Heart right ventricle (tissue), 16 donors: ENCODE measurements at regions not wholly inside any gene's neighbourhood (a gene's known extent, or its start where the extent isn't known, plus 50 kb on each side); places are given as distances from the start of the nearest gene placed in this dataset.

Experiments
- ATAC-seq, 8 donors: fragments of 200-7000 bp; cut with Tn5 transposase; one replicate each; pipeline ENCODE4 v1.9.1; 2020; ENCODE audit warnings: mild to moderate bottlenecking in 8 of 8, moderate library complexity in 8 of 8, moderate number of reproducible peaks in 1 of 8
- DNase-seq, 2 donors: peaks; one replicate each; pipeline ENCODE4 v3.0.0-alpha.2; 2020
- H3K27ac ChIP-seq, 10 donors: fragments of 200-600 bp; sonication (generic) in 2 of 10; one replicate each; pipeline versions ENCODE4 v1.5.0 to v1.8.0; 2020 to 2022; ENCODE audit warnings: mild to moderate bottlenecking in 3 of 10
- H3K27me3 ChIP-seq, 7 donors: fragments of 200-600 bp; one replicate each; pipeline ENCODE4 v1.8.0; 2021 to 2022; ENCODE audit warnings: mild to moderate bottlenecking in 2 of 7
- H3K36me3 ChIP-seq, 9 donors: fragments of 200-600 bp; sonication (generic) in 1 of 9; one replicate each; pipeline versions ENCODE4 v1.5.0 to v1.8.0; 2020 to 2022; ENCODE audit warnings: mild to moderate bottlenecking in 2 of 9
- H3K4me1 ChIP-seq, 9 donors: fragments of 200-600 bp; sonication (generic) in 1 of 9; one replicate each; pipeline versions ENCODE4 v1.5.0 to v1.8.0; 2020 to 2022; ENCODE audit warnings: mild to moderate bottlenecking in 4 of 9
- H3K4me3 ChIP-seq, 10 donors: fragments of 200-600 bp; sonication (generic) in 2 of 10; one replicate each; pipeline versions ENCODE4 v1.5.0 to v1.8.0; 2020 to 2022; ENCODE audit warnings: mild to moderate bottlenecking in 7 of 10, moderate library complexity in 2 of 10
- H3K9me3 ChIP-seq, 11 donors: fragments of 200-600 bp in 10 of 11; sonication (generic) in 2 of 11; one replicate each; pipeline versions ENCODE4 v1.5.0 to v1.8.0; 2013 to 2022; ENCODE audit warnings: mild to moderate bottlenecking in 2 of 11, control low read depth in 1 of 11, moderate library complexity in 1 of 11
- WGBS, 2 donors: extraction: QIAGEN DNeasy Blood & Tissue Kit; methylation state at CpG; one replicate each; pipeline ENCODE4 v1.1.7; 2013; ENCODE audit warnings: inconsistent platforms in 1 of 2; 5-methylcytosine and 5-hydroxymethylcytosine counted together
- intact Hi-C, 10 donors: fragments of 100-400 bp; cut with DNase I; formaldehyde crosslinking; loops; one replicate each; pipeline versions ENCODE4 v1.11.1 to v1.14.2; 2022
- TF ChIP-seq, protein P1 (sequence below), 9 donors: fragments of 200-600 bp; sonication (generic) in 2 of 9; IDR thresholded peaks; one replicate each; pipeline versions ENCODE4 v1.5.0 to v1.8.0; 2021 to 2022; ENCODE audit warnings: antibody characterized with exemption in 9 of 9, mild to moderate bottlenecking in 5 of 9, moderate library complexity in 1 of 9
- donor health status: Arrhythmogenic right ventricular cardiomyopathy.
- donor health status: ischemic (EF 13 %, LVEDD 7.1; RV severe dilation, severe dysfunction).
- donor health status: healthy with polysubstance abuse.
- donor health status: DM: no; HTN: yes; CAD: no.
- donor health status: DM: no; HTN: no; CAD: no.
- donor health status: ischemic (EF 25% LVEDD 6.9; RV normal size, moderate dysfunction).
- donor health status: ischemic (EF 25% LVEDD 5.7; RV mildly dilated, moderate dysfunction).
- donor health status: healthy.
- donor health status: DM: yes; HTN: yes; CAD: no.
- donor health status: Ischemic cardiomyopathy.
- donor health status: ischemic (EF 35%, LVEDD 5.7; RV mildly dilated, moderate dysfunction).
- donor health status: nonischemic (EF 11% LVEDD 7.7; RV severe dilation, severe dysfunction).
- donor health status: DM: yes; HTN: yes; CAD: no.
- donor health status: PGD.
- donor health status: ischemic (EF 29% LVEDD 5.4; RV normal size, mild dysfunction).
- donor health status: nonischemic (EF 23%, LVEDD 6.1; RV moderate dilation, normal function).

DNA sequence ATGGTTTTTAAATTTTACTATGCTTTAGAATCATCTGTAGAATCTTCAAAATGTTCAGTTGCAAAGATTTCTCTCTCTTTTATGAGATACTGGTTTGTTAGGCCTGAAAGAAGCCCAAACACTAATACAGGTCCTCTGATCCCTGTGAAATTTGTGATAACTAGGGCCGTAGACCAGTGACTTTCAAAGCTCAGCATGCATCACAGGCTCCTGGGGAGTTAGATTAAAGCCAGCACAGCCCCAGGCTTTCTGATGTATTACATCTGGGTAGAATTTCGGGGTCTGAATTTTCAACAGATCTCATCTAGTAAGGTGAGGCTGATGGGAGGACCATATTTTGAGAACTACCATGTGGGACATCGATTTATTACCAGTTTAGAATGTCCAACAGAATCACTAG, 194.1 kb upstream of the PTPRD start:
- H3K4me3 ChIP-seq: no peak overlapping the region
- H3K27ac ChIP-seq: no peak overlapping the region
- DNase-seq: no peak
- ATAC-seq: no peak
- H3K27me3 ChIP-seq: no peaks in the 10 kb centered on the region
- H3K36me3 ChIP-seq: no peaks in the 10 kb centered on the region
- TF ChIP-seq, protein P1, sequence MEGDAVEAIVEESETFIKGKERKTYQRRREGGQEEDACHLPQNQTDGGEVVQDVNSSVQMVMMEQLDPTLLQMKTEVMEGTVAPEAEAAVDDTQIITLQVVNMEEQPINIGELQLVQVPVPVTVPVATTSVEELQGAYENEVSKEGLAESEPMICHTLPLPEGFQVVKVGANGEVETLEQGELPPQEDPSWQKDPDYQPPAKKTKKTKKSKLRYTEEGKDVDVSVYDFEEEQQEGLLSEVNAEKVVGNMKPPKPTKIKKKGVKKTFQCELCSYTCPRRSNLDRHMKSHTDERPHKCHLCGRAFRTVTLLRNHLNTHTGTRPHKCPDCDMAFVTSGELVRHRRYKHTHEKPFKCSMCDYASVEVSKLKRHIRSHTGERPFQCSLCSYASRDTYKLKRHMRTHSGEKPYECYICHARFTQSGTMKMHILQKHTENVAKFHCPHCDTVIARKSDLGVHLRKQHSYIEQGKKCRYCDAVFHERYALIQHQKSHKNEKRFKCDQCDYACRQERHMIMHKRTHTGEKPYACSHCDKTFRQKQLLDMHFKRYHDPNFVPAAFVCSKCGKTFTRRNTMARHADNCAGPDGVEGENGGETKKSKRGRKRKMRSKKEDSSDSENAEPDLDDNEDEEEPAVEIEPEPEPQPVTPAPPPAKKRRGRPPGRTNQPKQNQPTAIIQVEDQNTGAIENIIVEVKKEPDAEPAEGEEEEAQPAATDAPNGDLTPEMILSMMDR (IDR thresholded peaks at IDR 0.05): no peak
- H3K9me3 ChIP-seq: peaks cover 0 to 12% (median 0%) of the 10 kb centered on the region in 11 donors
- 53 to 55% methylated on average over 3 of the region's 3 CpGs for WGBS, 2 donors
- intact Hi-C loops: no loop called here
- no peaks in the 10 kb centered on the region for H3K4me1 ChIP-seq

DNA sequence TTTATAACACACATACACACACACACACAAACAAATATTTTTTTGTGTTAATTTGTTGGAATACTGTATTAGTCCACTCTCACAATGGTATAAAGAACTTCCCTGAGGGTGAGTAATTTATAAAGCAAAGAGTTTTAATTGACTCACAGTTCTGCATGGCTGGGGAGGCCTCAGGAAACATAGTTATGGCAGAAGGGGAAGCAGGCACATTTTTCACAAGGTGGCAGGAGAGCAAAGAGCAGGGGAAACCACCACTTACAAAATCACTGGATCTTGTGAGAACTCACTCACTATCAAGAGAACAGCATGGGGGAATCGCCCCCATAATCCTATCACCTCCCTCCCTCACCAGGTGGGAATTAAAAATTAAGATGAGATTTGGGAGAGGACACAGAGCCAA, 205.4 kb upstream of the PTPRD start:
- no peaks in the 10 kb centered on the region for H3K36me3 ChIP-seq
- no peak overlapping the region for H3K27ac ChIP-seq
- TF ChIP-seq, protein P1 (IDR thresholded peaks at IDR 0.05): no peak
- WGBS, 2 donors: 44 to 48% methylated on average over 1 of the region's 1 CpG
- no peak for DNase-seq
- no peak overlapping the region for H3K4me3 ChIP-seq
- intact Hi-C loops: no loop called here
- H3K4me1 ChIP-seq: no peaks in the 10 kb centered on the region
- peaks cover 0 to 7% (median 0%) of the 10 kb centered on the region in 11 donors for H3K9me3 ChIP-seq
- ATAC-seq: no peak
- H3K27me3 ChIP-seq: no peaks in the 10 kb centered on the region

DNA sequence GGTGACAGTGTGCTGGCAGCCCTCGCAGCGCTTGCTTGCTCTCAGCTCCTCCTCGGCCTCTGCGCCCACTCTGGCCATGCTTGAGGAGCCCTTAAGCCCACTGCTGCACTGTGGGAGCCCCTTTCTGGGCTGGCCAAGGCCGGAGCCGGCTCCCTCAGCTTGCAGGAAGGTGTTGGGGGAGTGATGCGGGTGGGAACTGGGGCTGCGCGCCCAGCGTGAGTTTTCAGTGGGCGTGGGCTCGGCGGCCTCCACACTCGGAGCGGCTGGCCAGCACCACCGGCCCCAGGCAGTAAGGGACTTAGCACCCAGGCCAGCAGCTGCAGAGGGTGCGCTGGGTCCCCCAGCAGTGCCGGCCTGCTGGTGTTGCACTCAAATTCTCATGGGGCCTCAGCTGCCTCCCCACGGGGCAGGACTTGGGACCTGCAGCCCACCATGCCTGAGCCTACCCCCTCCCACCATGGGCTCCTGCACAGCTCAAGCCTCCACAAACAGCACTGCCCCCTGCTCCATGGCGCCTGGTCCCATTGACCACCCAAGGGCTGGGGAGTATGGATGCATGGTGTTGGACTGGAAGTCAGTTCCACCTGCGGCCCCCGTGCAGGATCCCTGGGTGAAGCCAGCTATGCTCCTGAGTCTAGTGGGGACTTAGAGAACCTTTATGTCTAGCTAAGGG, 223.1 kb upstream of the PTPRD start:
- 92 to 93% methylated on average over 21 to 22 of the region's 22 CpGs for WGBS, 2 donors
- peaks cover 0 to 16% (median 0%) of the 10 kb centered on the region in 11 donors for H3K9me3 ChIP-seq
- H3K36me3 ChIP-seq: no peaks in the 10 kb centered on the region
- DNase-seq: no peak
- ATAC-seq: no peak
- TF ChIP-seq, protein P1 (IDR thresholded peaks at IDR 0.05): no peak
- no peak overlapping the region for H3K4me3 ChIP-seq
- no peaks in the 10 kb centered on the region for H3K4me1 ChIP-seq
- H3K27ac ChIP-seq: no peak overlapping the region
- H3K27me3 ChIP-seq: no peaks in the 10 kb centered on the region
- intact Hi-C loops: no loop called here

DNA sequence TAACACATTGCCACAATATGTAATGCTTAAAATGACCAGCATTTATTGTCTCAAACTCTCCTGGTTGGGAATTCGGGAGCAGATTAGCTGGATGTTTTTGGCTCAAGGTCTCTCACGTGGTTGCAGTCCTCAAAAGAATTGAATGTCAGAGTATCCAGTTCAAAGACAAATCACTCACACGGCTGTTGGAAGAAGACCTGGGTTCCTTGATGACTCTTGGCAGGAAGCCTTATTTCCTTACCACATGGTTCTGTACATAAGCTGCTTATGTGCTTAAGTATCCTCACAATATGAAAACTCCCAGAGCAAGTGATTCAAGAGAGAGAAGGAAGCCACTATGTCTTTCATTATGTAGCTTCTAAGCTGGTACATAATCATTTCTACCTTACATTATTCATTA, 230.3 kb upstream of the PTPRD start:
- Histone ChIP-seq H3K27ac (no peak overlapping the region), H3K36me3 (no peaks in the 10 kb centered on the region), H3K4me3 (no peak overlapping the region), H3K27me3 (no peaks in the 10 kb centered on the region), H3K9me3 (peaks cover 0 to 21% (median 0%) of the 10 kb centered on the region in 11 donors), H3K4me1 (no peaks in the 10 kb centered on the region)
- DNase-seq (no peak), ATAC-seq (no peak)
- 34 to 44% methylated on average over 3 of the region's 3 CpGs for WGBS, 2 donors
- intact Hi-C loops: loop anchor here in 1 of 10 donors (10.0 kb wide), 1 partner anchor 818 kb away; no protein-coding TSS in a partner anchor
- TF ChIP-seq, protein P1 (IDR thresholded peaks at IDR 0.05): no peak
